GM12878 (cell line): ENCODE measurements at regions not wholly inside any gene's neighbourhood (a gene's known extent, or its start where the extent isn't known, plus 50 kb on each side); places are given as distances from the start of the nearest gene placed in this dataset.

Experiments used
- CBX3 ChIP-seq: fragments of 200-600 bp; sonication (generic); IDR thresholded peaks from 2 replicates; pipeline ENCODE4 v1.6.1; 2016; ENCODE audit warnings: low read depth, borderline replicate concordance
- CTCF ChIP-seq, 3 experiments: IDR thresholded peaks in 2 of 3; conservative IDR thresholded peaks in 1 of 3; 2 replicates each; pipeline ENCODE4 v1.5.1; 2011; ENCODE audit warnings: low read depth in 3 of 3, low read length in 3 of 3, mild to moderate bottlenecking in 3 of 3, control low read depth in 2 of 3, moderate library complexity in 2 of 3, inconsistent platforms in 1 of 3, mixed read lengths in 1 of 3; ENCODE audit not compliant: control insufficient read depth in 2 of 3, insufficient read depth in 1 of 3; ENCODE audit errors: extremely low read depth in 1 of 3
- MTA3 ChIP-seq: IDR thresholded peaks from 2 replicates; pipeline ENCODE4 v1.6.1; 2012; ENCODE audit warnings: low read length, inconsistent platforms, borderline replicate concordance
- POLR2A ChIP-seq: IDR thresholded peaks from 2 replicates; pipeline ENCODE4 v1.6.1; 2011; ENCODE audit warnings: low read depth, mild to moderate bottlenecking, low read length
- POLR2AphosphoS5 ChIP-seq: IDR thresholded peaks from 2 replicates; pipeline ENCODE4 v1.6.1; 2011; ENCODE audit warnings: mild to moderate bottlenecking, low read length, inconsistent platforms
- RAD21 ChIP-seq: IDR thresholded peaks from 2 replicates; pipeline ENCODE4 v1.6.1; 2011; ENCODE audit warnings: mild to moderate bottlenecking, low read depth, low read length, moderate library complexity; ENCODE audit not compliant: insufficient read depth
- RCOR1 ChIP-seq: conservative IDR thresholded peaks from 2 replicates; pipeline ENCODE4 v1.6.1; 2012; ENCODE audit warnings: low read depth, low read length, improper control_type of control experiment
- SP1 ChIP-seq: IDR thresholded peaks from one replicate; pipeline ENCODE4 v1.6.1; 2011; ENCODE audit warnings: low read depth, low read length
- STAT3 ChIP-seq: IDR thresholded peaks from 2 replicates; pipeline ENCODE4 v1.6.1; 2011; ENCODE audit warnings: low read depth, low read length, improper control_type of control experiment
- USF2 ChIP-seq: IDR thresholded peaks from 2 replicates; pipeline ENCODE4 v1.6.1; 2011; ENCODE audit warnings: low read depth, low read length, improper control_type of control experiment, borderline replicate concordance
- TF ChIP-seq, protein P1 (sequence below): fragments of 450-650 bp; formaldehyde crosslinking; IDR thresholded peaks from 2 replicates; pipeline ENCODE4 v1.5.0; 2022; ENCODE audit warnings: mild to moderate bottlenecking, missing genetic modification characterization

DNA sequence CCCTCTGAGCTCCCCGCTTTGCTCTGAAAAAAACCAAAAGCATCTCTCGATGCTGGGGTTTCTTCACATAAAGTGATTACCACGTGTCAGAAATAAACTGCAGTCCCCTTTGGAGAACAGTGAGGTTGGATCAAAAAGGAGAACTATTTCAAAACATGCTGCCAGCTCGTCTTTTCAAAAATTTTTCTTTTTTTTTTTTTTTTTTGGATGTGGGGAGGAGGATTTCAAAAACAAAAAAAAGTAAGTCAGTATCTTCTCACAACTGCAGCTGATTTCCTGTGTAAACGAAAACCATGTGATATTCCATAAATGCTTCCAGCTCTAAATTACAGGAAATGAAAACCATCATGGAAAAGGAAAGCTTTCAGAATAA lies 155.0 kb upstream of the LYZL2 start:
- TF ChIP-seq POLR2AphosphoS5 = no peak
- no peak for TF ChIP-seq CTCF (IDR thresholded peaks at IDR 0.05 in 2 of 3, conservative IDR thresholded peaks at IDR 0.05 in 1 of 3; ENCODE audit: control insufficient read depth in 2 of 3, extremely low read depth in 1 of 3, insufficient read depth in 1 of 3, low read depth in 3 of 3, low read length in 3 of 3)
- TF ChIP-seq CBX3 = no peak
- TF ChIP-seq MTA3 = no peak
- TF ChIP-seq USF2 = no peak
- no peak for TF ChIP-seq SP1
- no peak for TF ChIP-seq STAT3
- no peak for TF ChIP-seq POLR2A
- TF ChIP-seq, protein P1, sequence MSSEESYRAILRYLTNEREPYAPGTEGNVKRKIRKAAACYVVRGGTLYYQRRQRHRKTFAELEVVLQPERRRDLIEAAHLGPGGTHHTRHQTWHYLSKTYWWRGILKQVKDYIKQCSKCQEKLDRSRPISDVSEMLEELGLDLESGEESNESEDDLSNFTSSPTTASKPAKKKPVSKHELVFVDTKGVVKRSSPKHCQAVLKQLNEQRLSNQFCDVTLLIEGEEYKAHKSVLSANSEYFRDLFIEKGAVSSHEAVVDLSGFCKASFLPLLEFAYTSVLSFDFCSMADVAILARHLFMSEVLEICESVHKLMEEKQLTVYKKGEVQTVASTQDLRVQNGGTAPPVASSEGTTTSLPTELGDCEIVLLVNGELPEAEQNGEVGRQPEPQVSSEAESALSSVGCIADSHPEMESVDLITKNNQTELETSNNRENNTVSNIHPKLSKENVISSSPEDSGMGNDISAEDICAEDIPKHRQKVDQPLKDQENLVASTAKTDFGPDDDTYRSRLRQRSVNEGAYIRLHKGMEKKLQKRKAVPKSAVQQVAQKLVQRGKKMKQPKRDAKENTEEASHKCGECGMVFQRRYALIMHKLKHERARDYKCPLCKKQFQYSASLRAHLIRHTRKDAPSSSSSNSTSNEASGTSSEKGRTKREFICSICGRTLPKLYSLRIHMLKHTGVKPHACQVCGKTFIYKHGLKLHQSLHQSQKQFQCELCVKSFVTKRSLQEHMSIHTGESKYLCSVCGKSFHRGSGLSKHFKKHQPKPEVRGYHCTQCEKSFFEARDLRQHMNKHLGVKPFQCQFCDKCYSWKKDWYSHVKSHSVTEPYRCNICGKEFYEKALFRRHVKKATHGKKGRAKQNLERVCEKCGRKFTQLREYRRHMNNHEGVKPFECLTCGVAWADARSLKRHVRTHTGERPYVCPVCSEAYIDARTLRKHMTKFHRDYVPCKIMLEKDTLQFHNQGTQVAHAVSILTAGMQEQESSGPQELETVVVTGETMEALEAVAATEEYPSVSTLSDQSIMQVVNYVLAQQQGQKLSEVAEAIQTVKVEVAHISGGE = no peak
- no peak for TF ChIP-seq RCOR1
- no peak for TF ChIP-seq RAD21
